ENCODE measurements at regions not wholly inside any gene's neighbourhood (a gene's known extent, or its start where the extent isn't known, plus 50 kb on each side); places are given as distances from the start of the nearest gene placed in this dataset.

DNA sequence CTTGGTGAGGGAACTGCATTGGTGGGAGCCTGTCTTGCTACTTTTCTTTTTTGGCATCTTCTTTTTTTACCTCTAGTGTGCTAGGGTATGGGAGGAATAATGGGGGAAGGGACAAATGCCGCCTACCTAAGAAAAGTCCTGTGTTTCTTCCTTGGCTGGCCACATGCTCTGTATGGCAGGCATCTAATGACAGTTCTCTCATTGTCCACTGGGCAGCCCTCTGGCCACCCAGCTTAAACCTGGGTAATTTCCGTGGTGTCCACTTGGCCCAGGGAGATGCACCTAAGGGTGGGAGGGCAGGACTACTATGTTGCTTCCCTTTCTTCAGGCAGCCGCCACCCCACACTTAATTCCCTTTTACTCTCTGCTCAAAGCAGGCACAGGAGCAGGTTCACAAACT is 173.1 kb downstream of the YTHDC2 start:
- WGBS, 5 donors, result 86 to 97% (median 87%) methylated on average over 3 of the region's 3 CpGs
- Histone ChIP-seq H3K27me3 (replicated peaks in 1 of 7) (peaks cover 0 to 7% (median 0%) of the 10 kb centered on the region in 7 donors), H3K27ac (no peak overlapping the region), H3K4me3 (no peak overlapping the region), H3K9me3 (no peaks in the 10 kb centered on the region), H3K36me3 (no peaks in the 10 kb centered on the region), H3K4me1 (no peaks in the 10 kb centered on the region)
- DNase-seq, result no peak
- TF ChIP-seq POLR2A (IDR thresholded peaks at IDR 0.05), result no peak
- TF ChIP-seq CTCF (IDR thresholded peaks at IDR 0.05 in 8 of 11, conservative IDR thresholded peaks at IDR 0.05 in 3 of 11), result no peak
- no peak for TF ChIP-seq POLR2AphosphoS5 (IDR thresholded peaks at IDR 0.05)
- intact Hi-C loops (cut with DNase I; ENCODE audit: low total_unique reads), result no loop called here

DNA sequence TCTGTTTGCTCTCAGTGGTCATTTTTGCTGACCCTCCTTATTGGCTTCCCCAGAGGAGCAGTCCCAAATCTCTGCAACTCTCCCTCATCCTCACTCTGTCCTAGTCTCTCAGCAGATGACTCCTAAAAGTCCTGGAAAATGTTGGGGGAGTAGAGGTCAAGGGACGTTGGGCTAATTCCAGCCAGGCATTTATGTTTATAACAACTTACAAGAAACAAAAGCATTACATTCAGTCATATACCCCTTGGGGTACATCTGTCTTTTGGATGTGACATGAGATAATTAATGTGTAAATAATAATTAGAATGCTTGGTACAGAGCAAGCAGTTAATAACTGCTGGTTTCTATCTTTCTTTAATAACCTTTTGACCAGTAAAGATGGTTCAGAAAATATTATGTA is 176.2 kb downstream of the YTHDC2 start:
- no peaks in the 10 kb centered on the region for H3K36me3 ChIP-seq
- WGBS, 5 donors, result 50 to 67% (median 59%) methylated on average over 1 of the region's 1 CpG
- no peak for TF ChIP-seq CTCF (IDR thresholded peaks at IDR 0.05 in 8 of 11, conservative IDR thresholded peaks at IDR 0.05 in 3 of 11)
- TF ChIP-seq POLR2AphosphoS5 (IDR thresholded peaks at IDR 0.05), result no peak
- no peak for TF ChIP-seq POLR2A (IDR thresholded peaks at IDR 0.05)
- no peaks in the 10 kb centered on the region for H3K4me1 ChIP-seq
- no peak overlapping the region for H3K4me3 ChIP-seq
- intact Hi-C loops (cut with DNase I; ENCODE audit: low total_unique reads), result no loop called here
- H3K27me3 ChIP-seq (replicated peaks in 1 of 7), result peaks cover 0 to 32% (median 12%) of the 10 kb centered on the region in 7 donors
- no peak overlapping the region for H3K27ac ChIP-seq
- H3K9me3 ChIP-seq, result no peaks in the 10 kb centered on the region
- no peak for DNase-seq

GRCh38 chr5:113692466-113692865 is 179.0 kb downstream of the YTHDC2 start:
- H3K4me3 ChIP-seq, result no peak overlapping the region
- H3K9me3 ChIP-seq, result no peaks in the 10 kb centered on the region
- intact Hi-C loops (cut with DNase I; ENCODE audit: low total_unique reads), result no loop called here
- no peak overlapping the region for H3K27ac ChIP-seq
- DNase-seq, result no peak
- H3K4me1 ChIP-seq, result no peaks in the 10 kb centered on the region
- H3K36me3 ChIP-seq, result no peaks in the 10 kb centered on the region
- no peak for TF ChIP-seq POLR2AphosphoS5 (IDR thresholded peaks at IDR 0.05)
- TF ChIP-seq CTCF (IDR thresholded peaks at IDR 0.05 in 8 of 11, conservative IDR thresholded peaks at IDR 0.05 in 3 of 11), result no peak
- TF ChIP-seq POLR2A (IDR thresholded peaks at IDR 0.05), result no peak
- 18 to 28% (median 19%) methylated on average over 5 of the region's 5 CpGs for WGBS, 5 donors
- H3K27me3 ChIP-seq (replicated peaks in 1 of 7), result peaks cover 0 to 38% (median 12%) of the 10 kb centered on the region in 7 donors

DNA sequence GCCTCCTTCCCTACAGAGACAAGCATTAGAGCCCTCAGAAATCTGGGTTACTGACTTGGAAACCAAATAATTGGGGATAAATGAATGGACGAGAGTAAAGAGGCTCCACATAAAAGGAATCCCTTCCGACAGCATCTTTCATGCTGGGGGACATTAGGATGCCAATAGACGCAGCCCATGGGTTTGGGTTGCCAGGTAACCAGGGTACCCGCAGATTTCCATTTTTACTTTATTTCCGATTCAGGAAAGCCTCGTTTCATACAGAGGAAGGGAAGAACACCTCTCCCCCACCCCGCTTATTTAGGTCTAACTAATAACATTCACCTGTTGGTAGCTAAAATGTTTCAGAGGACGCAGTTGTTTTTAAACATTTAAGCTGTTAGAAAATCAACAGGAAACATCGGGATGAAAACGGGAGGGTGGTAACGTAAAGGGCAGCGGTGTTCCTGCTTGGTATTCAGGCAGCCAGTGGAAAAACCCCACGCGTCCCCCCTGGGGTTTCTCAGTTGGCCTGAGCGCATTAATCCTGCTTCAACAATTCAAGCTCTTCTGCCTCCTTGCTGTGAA is 179.5 kb downstream of the YTHDC2 start:
- WGBS, 5 donors, result 10 to 28% (median 16%) methylated on average over 15 of the region's 15 CpGs
- Histone ChIP-seq H3K27me3 (replicated peaks in 1 of 7) (peaks cover 0 to 38% (median 12%) of the 10 kb centered on the region in 7 donors), H3K9me3 (no peaks in the 10 kb centered on the region), H3K27ac (no peak overlapping the region), H3K4me1 (no peaks in the 10 kb centered on the region), H3K36me3 (no peaks in the 10 kb centered on the region), H3K4me3 (no peak overlapping the region)
- no peak for DNase-seq
- no peak for TF ChIP-seq POLR2A (IDR thresholded peaks at IDR 0.05)
- no peak for TF ChIP-seq CTCF (IDR thresholded peaks at IDR 0.05 in 8 of 11, conservative IDR thresholded peaks at IDR 0.05 in 3 of 11)
- no peak for TF ChIP-seq POLR2AphosphoS5 (IDR thresholded peaks at IDR 0.05)
- intact Hi-C loops (cut with DNase I; ENCODE audit: low total_unique reads), result no loop called here
